ENCODE measurements at regions not wholly inside any gene's neighbourhood (a gene's known extent, or its start where the extent isn't known, plus 50 kb on each side); places are given as distances from the start of the nearest gene placed in this dataset.

DNA sequence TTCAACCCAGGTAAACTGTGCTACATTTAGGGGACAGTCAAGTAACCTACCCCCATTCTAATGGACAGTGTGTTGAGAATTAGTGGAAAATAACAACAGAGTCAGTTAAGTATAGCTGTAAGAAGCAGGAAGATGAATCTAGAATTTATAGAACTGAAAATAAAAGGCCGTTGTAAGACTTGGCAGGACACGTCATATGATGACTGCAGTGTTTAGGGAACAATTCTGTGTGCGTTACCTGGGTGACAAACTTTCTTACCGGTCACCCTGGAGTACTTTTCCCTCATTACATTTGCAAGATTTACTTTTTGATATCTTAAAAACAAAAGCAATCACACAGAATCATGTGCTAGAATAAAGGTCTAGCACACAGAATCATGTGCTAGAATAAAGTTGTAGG lies 536.3 kb upstream of the ZNF717 start:
- TF ChIP-seq, protein P1, sequence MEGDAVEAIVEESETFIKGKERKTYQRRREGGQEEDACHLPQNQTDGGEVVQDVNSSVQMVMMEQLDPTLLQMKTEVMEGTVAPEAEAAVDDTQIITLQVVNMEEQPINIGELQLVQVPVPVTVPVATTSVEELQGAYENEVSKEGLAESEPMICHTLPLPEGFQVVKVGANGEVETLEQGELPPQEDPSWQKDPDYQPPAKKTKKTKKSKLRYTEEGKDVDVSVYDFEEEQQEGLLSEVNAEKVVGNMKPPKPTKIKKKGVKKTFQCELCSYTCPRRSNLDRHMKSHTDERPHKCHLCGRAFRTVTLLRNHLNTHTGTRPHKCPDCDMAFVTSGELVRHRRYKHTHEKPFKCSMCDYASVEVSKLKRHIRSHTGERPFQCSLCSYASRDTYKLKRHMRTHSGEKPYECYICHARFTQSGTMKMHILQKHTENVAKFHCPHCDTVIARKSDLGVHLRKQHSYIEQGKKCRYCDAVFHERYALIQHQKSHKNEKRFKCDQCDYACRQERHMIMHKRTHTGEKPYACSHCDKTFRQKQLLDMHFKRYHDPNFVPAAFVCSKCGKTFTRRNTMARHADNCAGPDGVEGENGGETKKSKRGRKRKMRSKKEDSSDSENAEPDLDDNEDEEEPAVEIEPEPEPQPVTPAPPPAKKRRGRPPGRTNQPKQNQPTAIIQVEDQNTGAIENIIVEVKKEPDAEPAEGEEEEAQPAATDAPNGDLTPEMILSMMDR (IDR thresholded peaks at IDR 0.05; ENCODE audit: low read depth, low read length, missing control alignments), result no peak
- in situ Hi-C loops (cut with HindIII; ENCODE audit: low pct_ligation_motif_present, low sequenced_read_pairs), result no loop called here
- H3K36me3 ChIP-seq (replicated peaks), result no peaks in the 10 kb centered on the region
- DNase-seq, result no peak
- no peaks in the 10 kb centered on the region for H3K27me3 ChIP-seq (replicated peaks)
- no peak overlapping the region for H3K4me3 ChIP-seq (ENCODE audit: low read depth, low read length)
- H3K27ac ChIP-seq, result no peak overlapping the region

DNA sequence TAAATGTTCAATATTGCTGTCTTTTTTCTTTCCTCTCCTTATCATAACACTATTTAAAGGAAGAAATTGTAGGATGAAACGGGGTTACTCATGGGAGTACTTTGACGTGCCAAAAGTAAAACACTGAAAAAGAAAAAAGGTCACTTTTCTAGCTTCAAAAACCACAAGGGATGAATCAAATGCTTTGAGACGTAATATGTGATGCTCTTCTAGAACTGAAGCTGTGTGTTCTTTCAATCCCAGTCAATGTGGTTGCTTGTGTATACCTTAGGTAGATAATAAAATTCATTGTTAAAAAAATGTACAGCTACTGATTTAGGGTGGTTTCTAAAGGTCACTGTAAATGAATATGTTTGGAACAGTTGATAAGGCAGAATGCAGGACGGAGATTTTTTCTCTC lies 538.8 kb upstream of the ZNF717 start:
- in situ Hi-C loops (cut with HindIII; ENCODE audit: low pct_ligation_motif_present, low sequenced_read_pairs), result no loop called here
- no peaks in the 10 kb centered on the region for H3K27me3 ChIP-seq (replicated peaks)
- DNase-seq, result peak; percentile 6
- TF ChIP-seq, protein P1 (IDR thresholded peaks at IDR 0.05; ENCODE audit: low read depth, low read length, missing control alignments), result no peak
- no peak overlapping the region for H3K27ac ChIP-seq
- no peaks in the 10 kb centered on the region for H3K36me3 ChIP-seq (replicated peaks)
- H3K4me3 ChIP-seq (ENCODE audit: low read depth, low read length), result no peak overlapping the region

DNA sequence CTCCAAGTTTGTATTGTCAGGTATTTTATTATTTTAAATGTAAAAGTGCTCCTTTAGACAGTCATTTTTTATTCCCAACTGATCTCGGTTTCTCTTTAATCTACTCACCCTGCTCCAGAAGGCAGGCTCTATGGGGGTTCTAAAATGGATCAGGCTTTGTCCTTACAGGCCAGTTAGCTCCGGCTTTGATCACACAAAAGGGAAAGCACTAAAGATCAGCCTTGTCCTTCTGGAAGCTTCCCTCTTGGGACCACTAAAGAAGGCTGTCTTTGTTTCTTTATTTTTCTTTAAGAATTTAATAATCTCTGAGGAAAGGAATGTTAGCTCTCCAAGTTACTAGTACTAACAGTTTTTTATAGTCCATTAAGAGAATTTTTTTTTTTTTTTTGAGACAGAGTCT lies 560.5 kb upstream of the ZNF717 start:
- in situ Hi-C loops (cut with HindIII; ENCODE audit: low pct_ligation_motif_present, low sequenced_read_pairs), result no loop called here
- TF ChIP-seq, protein P1 (IDR thresholded peaks at IDR 0.05; ENCODE audit: low read depth, low read length, missing control alignments), result no peak
- Histone ChIP-seq H3K36me3 (replicated peaks) (no peaks in the 10 kb centered on the region), H3K4me3 (ENCODE audit: low read depth, low read length) (no peak overlapping the region), H3K27ac (no peak overlapping the region), H3K27me3 (replicated peaks) (no peaks in the 10 kb centered on the region)
- no peak for DNase-seq

DNA sequence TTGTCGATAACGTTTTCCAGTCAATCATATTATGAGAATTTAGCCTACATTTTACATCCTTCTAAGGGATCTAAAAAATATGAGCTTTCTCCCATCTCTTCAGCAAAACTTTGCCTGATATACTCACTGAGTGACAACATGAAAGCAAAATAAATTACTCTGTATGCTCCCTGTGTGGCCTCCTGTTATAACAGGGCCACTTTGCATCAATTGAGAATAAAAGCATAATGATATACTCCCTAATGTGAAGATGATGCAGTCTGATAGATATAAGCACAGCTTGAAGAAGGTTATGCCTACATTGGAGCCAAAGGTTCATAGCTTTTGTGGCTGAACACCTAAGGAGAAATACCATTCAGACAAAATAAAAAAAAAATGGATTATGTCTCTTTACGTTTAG lies 561.3 kb upstream of the ZNF717 start:
- no peak overlapping the region for H3K27ac ChIP-seq
- in situ Hi-C loops (cut with HindIII; ENCODE audit: low pct_ligation_motif_present, low sequenced_read_pairs), result no loop called here
- H3K36me3 ChIP-seq (replicated peaks), result no peaks in the 10 kb centered on the region
- no peaks in the 10 kb centered on the region for H3K27me3 ChIP-seq (replicated peaks)
- DNase-seq, result no peak
- H3K4me3 ChIP-seq (ENCODE audit: low read depth, low read length), result no peak overlapping the region
- TF ChIP-seq, protein P1 (IDR thresholded peaks at IDR 0.05; ENCODE audit: low read depth, low read length, missing control alignments), result no peak

DNA sequence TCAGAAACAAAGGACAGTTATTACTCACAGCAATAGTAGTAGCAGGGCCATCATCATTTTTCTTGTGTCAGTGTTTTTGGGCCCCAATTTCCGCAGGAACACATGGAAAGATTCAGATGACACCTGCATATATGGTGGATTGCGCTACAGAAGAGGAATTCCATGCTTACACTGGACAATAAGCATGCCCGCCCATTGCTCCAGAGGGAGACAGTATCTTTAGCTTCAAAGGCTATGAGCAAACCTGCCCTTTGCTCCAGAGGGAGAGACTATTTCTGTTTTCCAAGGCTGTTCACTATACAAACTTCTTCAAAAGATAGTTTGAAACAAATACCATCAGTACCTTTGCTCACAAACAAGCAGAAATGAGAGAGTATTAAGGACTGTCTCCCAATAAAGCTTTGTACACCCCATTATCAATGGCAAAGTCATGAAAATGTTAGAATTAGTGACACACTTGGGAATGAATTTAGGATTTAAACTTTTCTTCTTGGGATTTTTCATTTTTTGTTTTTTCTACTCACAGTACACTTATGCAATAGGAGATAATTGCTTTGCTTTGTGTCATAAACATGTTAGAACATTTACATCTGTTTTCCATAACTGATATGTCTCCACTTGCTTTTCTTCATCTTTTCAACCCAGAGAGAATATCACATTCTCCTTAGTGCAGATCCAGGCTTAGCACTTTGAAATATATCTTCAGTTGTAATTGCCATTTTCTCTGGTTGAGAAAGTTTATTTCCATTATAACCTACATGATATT lies 564.5 kb upstream of the ZNF717 start:
- in situ Hi-C loops (cut with HindIII; ENCODE audit: low pct_ligation_motif_present, low sequenced_read_pairs), result no loop called here
- Histone ChIP-seq H3K27me3 (replicated peaks) (no peaks in the 10 kb centered on the region), H3K4me3 (ENCODE audit: low read depth, low read length) (no peak overlapping the region), H3K36me3 (replicated peaks) (no peaks in the 10 kb centered on the region), H3K27ac (no peak overlapping the region)
- DNase-seq, result no peak
- TF ChIP-seq, protein P1 (IDR thresholded peaks at IDR 0.05; ENCODE audit: low read depth, low read length, missing control alignments), result no peak

DNA sequence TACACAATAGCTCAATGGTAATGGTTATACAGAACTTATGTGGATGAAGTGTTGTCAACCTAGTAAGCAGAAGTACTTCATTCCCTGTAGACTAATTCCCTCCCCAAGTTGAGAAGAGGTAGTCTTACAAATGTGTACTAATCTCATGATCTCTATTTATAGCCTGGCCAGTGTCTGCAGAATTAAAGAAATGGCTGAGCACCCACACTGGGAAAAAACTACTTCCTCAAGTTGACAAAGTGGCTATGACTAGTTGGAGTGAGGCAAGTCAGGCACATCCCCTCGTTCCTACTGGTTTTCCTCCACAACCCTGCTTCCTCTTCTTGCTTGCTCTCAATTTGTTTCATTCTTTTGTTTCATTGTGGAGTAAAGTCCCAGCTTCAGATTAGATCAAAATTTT lies 566.7 kb upstream of the ZNF717 start:
- no peak overlapping the region for H3K27ac ChIP-seq
- TF ChIP-seq, protein P1 (IDR thresholded peaks at IDR 0.05; ENCODE audit: low read depth, low read length, missing control alignments), result no peak
- in situ Hi-C loops (cut with HindIII; ENCODE audit: low pct_ligation_motif_present, low sequenced_read_pairs), result no loop called here
- DNase-seq, result no peak
- no peak overlapping the region for H3K4me3 ChIP-seq (ENCODE audit: low read depth, low read length)
- H3K27me3 ChIP-seq (replicated peaks), result no peaks in the 10 kb centered on the region
- no peaks in the 10 kb centered on the region for H3K36me3 ChIP-seq (replicated peaks)

All from brain microvascular endothelial cell (primary cell).